ENCODE measurements at regions not wholly inside any gene's neighbourhood (a gene's known extent, or its start where the extent isn't known, plus 50 kb on each side); places are given as distances from the start of the nearest gene placed in this dataset.

DNA sequence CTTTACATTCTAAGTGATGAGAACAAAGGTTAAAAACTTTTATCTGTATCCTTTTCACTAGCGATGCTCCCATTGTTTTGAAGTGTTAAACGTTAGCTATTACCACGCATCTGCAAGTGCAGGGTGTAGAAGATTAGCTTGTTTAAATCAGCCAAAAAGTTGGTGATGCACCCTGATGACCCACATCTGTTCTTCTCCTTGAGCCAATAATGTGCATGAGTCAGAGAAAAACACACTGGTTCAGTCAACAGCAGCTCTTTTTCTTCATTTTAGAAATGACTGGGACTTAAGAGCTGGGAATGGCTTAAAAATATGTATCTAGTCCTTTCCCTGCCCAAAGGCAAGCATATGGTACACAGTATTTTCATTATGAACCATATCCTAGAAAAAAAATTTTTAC, 323.5 kb upstream of the PDE3A start:
- no peak for TF ChIP-seq CTCF (IDR thresholded peaks at IDR 0.05)
- TF ChIP-seq POLR2AphosphoS5 (IDR thresholded peaks at IDR 0.05; ENCODE audit: low read depth, low read length): no peak
- no peak for TF ChIP-seq TCF7L2 (IDR thresholded peaks at IDR 0.05; ENCODE audit: low read depth, low read length)
- TF ChIP-seq SIN3A (IDR thresholded peaks at IDR 0.05; ENCODE audit: borderline replicate concordance, insufficient read depth, low read depth, low read length): no peak
- TF ChIP-seq REST (IDR thresholded peaks at IDR 0.05; ENCODE audit: insufficient read depth in 1 of 2, low read depth in 2 of 2, low read length in 1 of 2): no peak
